Keratinocyte (primary cell): ENCODE measurements at regions not wholly inside any gene's neighbourhood (a gene's known extent, or its start where the extent isn't known, plus 50 kb on each side); places are given as distances from the start of the nearest gene placed in this dataset.

Source experiments
- DNase-seq: peaks from one replicate; pipeline ENCODE4 v3.0.0-alpha.2; 2011; ENCODE audit warnings: low read depth, missing footprints, low spot score
- FAIRE-seq: peaks from 2 replicates; lab custom pipeline; 2011; peaks lifted over from hg19 to GRCh38; lab: Jason Lieb, UNC
- H2AFZ ChIP-seq: 2 replicates; pipeline ENCODE4 v1.6.0; 2012; ENCODE audit warnings: low read length, control low read depth, inconsistent platforms; ENCODE audit not compliant: control insufficient read depth
- H3K27ac ChIP-seq: 2 replicates; pipeline ENCODE4 v1.5.1; 2011; ENCODE audit warnings: low read length; ENCODE audit not compliant: control insufficient read depth, insufficient read depth
- H3K27me3 ChIP-seq: 3 replicates; pipeline ENCODE4 v1.6.0; 2011; ENCODE audit warnings: low read length; ENCODE audit not compliant: control insufficient read depth, insufficient read depth; ENCODE audit errors: extremely low read depth
- H3K36me3 ChIP-seq, 2 experiments: 2 replicates in 1 of 2; 3 replicates in 1 of 2; pipeline ENCODE4 v1.5.1; 2011; ENCODE audit warnings: low read length in 2 of 2, mild to moderate bottlenecking in 1 of 2; ENCODE audit not compliant: control insufficient read depth in 2 of 2, insufficient read depth in 2 of 2; ENCODE audit errors: extremely low read depth in 1 of 2
- H3K4me1 ChIP-seq: 3 replicates; pipeline ENCODE4 v1.5.1; 2011; ENCODE audit warnings: low read length; ENCODE audit not compliant: control insufficient read depth, insufficient read depth; ENCODE audit errors: extremely low read depth
- H3K4me2 ChIP-seq: 3 replicates; pipeline ENCODE4 v1.6.0; 2011; ENCODE audit warnings: low read depth, low read length; ENCODE audit not compliant: control insufficient read depth, insufficient read depth; ENCODE audit errors: extremely low read depth
- H3K4me3 ChIP-seq, 3 experiments: fragments of 200-600 bp in 1 of 3; sonication (generic) in 1 of 3; 2 replicates in 2 of 3; 3 replicates in 1 of 3; pipeline ENCODE4 v1.5.1; 2011 to 2016; ENCODE audit warnings: low read length in 3 of 3, mild to moderate bottlenecking in 3 of 3, control low read depth in 2 of 3, inconsistent platforms in 1 of 3, low read depth in 1 of 3, mixed read lengths in 1 of 3, mixed run types in 1 of 3, moderate library complexity in 1 of 3; ENCODE audit not compliant: control insufficient read depth in 2 of 3, insufficient read depth in 2 of 3; ENCODE audit errors: extremely low read depth in 1 of 3
- H3K79me2 ChIP-seq: 2 replicates; pipeline ENCODE4 v1.6.0; 2012; ENCODE audit warnings: low read length; ENCODE audit not compliant: control insufficient read depth, insufficient read depth
- H3K9ac ChIP-seq: 3 replicates; pipeline ENCODE4 v1.6.0; 2011; ENCODE audit warnings: low read length; ENCODE audit not compliant: control insufficient read depth, insufficient read depth; ENCODE audit errors: extremely low read depth
- H3K9me1 ChIP-seq: 3 replicates; pipeline ENCODE4 v1.6.0; 2011; ENCODE audit warnings: low read length; ENCODE audit not compliant: control insufficient read depth, insufficient read depth; ENCODE audit errors: extremely low read depth
- H3K9me3 ChIP-seq: 2 replicates; pipeline ENCODE4 v1.5.1; 2012; ENCODE audit warnings: low read depth, low read length; ENCODE audit not compliant: control insufficient read depth
- H4K20me1 ChIP-seq: 3 replicates; pipeline ENCODE4 v1.6.0; 2011; ENCODE audit warnings: low read length; ENCODE audit not compliant: control insufficient read depth, insufficient read depth; ENCODE audit errors: extremely low read depth
- CTCF ChIP-seq, 3 experiments: IDR thresholded peaks in 1 of 3; conservative IDR thresholded peaks in 1 of 3; optimal IDR thresholded peaks in 1 of 3; 2 replicates in 2 of 3; 3 replicates in 1 of 3; pipeline versions ENCODE3 to v1.5.1; 2011; ENCODE audit warnings: low read length in 3 of 3, mild to moderate bottlenecking in 3 of 3, moderate library complexity in 2 of 3, control low read depth in 1 of 3, inconsistent platforms in 1 of 3; ENCODE audit not compliant: insufficient read depth in 2 of 3; ENCODE audit errors: extremely low read depth in 1 of 3
- EZH2 ChIP-seq: IDR thresholded peaks from one replicate; pipeline ENCODE4 v1.6.1; 2012; ENCODE audit warnings: inconsistent platforms, mild to moderate bottlenecking, low read length, moderate library complexity
- dilution Hi-C: fragments of 300-500 bp; cut with MboI; formaldehyde crosslinking; loops from one replicate; pipeline ENCODE4 v1.7.0; 2020; ENCODE audit warnings: low sequenced_read_pairs; ENCODE audit not compliant: extremely low pct_ligation_motif_present

- no peaks in the 10 kb centered on the region for H3K9me1 ChIP-seq
- no peak overlapping the region for H3K27ac ChIP-seq
- no peak for FAIRE-seq
- H3K27me3 ChIP-seq = no peaks in the 10 kb centered on the region
- H3K9me3 ChIP-seq = no peaks in the 10 kb centered on the region
- peaks cover 5% of the 10 kb centered on the region for H3K4me1 ChIP-seq
- H2AFZ ChIP-seq = no peak overlapping the region
- H3K79me2 ChIP-seq = no peaks in the 10 kb centered on the region
- H3K4me2 ChIP-seq = no peak overlapping the region
- TF ChIP-seq EZH2 (no peak), CTCF (optimal IDR thresholded peaks at IDR 0.05 in 1 of 3, IDR thresholded peaks at IDR 0.05 in 1 of 3, conservative IDR thresholded peaks at IDR 0.05 in 1 of 3; ENCODE audit: extremely low read depth in 1 of 3, insufficient read depth in 2 of 3, low read length in 3 of 3) (no peak)
- DNase-seq = no peak
- H3K36me3 ChIP-seq = no peaks in the 10 kb centered on the region
- no peak overlapping the region for H3K4me3 ChIP-seq
- dilution Hi-C loops = loop anchor here (25.0 kb wide), 1 partner anchor 344 kb away; no protein-coding TSS in a partner anchor
- H3K9ac ChIP-seq = no peak overlapping the region
- H4K20me1 ChIP-seq = no peaks in the 10 kb centered on the region
Measured at GRCh38 chr20:22681591-22682248, 97.3 kb upstream of the FOXA2 start.

GRCh38 chr20:22682381-22682780, 98.0 kb upstream of the FOXA2 start:
- H3K4me1 ChIP-seq = peaks cover 5% of the 10 kb centered on the region
- DNase-seq = no peak
- H3K27ac ChIP-seq = no peak overlapping the region
- no peak overlapping the region for H3K9ac ChIP-seq
- H3K27me3 ChIP-seq = no peaks in the 10 kb centered on the region
- no peak overlapping the region for H3K4me2 ChIP-seq
- no peak for TF ChIP-seq EZH2
- TF ChIP-seq CTCF (optimal IDR thresholded peaks at IDR 0.05 in 1 of 3, IDR thresholded peaks at IDR 0.05 in 1 of 3, conservative IDR thresholded peaks at IDR 0.05 in 1 of 3; ENCODE audit: extremely low read depth in 1 of 3, insufficient read depth in 2 of 3, low read length in 3 of 3) = no peak
- H4K20me1 ChIP-seq = no peaks in the 10 kb centered on the region
- H3K36me3 ChIP-seq = no peaks in the 10 kb centered on the region
- peak; percentile 69 for FAIRE-seq
- no peaks in the 10 kb centered on the region for H3K9me3 ChIP-seq
- H3K4me3 ChIP-seq = no peak overlapping the region
- no peak overlapping the region for H2AFZ ChIP-seq
- no peaks in the 10 kb centered on the region for H3K79me2 ChIP-seq
- dilution Hi-C loops = loop anchor here (25.0 kb wide), 1 partner anchor 345 kb away; no protein-coding TSS in a partner anchor
- no peaks in the 10 kb centered on the region for H3K9me1 ChIP-seq
